SIG-M5 treated with dmso at 0.1 percent for 504 hours (cell line): ENCODE measurements at regions not wholly inside any gene's neighbourhood (a gene's known extent, or its start where the extent isn't known, plus 50 kb on each side); places are given as distances from the start of the nearest gene placed in this dataset.

ENCODE experiments used
- DNase-seq: peaks from one replicate; lab custom pipeline; 2025; ENCODE audit not compliant: unreplicated experiment; lab: John Stamatoyannopoulos, UW

DNA sequence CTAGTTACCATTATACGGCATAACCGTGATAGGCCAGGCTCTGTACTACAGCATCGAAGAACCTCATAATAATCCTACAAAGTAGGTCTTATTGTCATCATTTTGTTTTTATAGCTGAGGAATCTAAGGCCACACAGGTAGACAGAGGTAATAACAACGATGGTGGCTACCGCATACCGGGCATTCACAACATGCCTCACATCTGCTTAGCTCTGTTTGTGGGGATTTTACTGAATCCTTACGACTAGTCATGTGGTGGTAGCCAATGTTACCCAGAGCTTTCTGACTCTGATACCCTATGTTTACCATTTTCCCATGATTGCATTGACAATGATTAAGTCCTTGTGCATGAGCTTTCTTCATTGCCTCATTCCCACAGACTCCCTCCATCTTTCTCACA, 269.4 kb downstream of the TCF7L2 start:
- DNase-seq, result no peak

DNA sequence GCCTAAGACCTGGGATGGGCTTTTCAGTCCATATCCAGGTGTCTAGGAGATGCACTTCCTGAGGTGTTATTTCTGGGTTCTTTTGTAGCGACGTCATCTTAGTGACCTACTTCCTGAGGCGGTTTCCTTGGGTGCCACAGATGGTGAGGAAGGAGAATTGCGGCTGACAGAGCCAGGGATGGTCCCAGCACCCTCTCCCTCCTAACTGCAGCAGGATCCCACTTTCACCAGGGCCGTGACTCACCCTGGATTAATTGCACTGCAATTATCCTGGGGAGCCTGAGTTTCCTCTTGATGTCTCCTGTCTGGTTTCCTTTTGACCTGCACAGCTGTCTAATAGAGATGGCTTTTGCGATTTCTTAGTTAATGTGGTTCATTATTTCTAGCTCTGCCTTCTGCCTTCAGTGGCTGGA, 271.7 kb downstream of the TCF7L2 start:
- no peak for DNase-seq

DNA sequence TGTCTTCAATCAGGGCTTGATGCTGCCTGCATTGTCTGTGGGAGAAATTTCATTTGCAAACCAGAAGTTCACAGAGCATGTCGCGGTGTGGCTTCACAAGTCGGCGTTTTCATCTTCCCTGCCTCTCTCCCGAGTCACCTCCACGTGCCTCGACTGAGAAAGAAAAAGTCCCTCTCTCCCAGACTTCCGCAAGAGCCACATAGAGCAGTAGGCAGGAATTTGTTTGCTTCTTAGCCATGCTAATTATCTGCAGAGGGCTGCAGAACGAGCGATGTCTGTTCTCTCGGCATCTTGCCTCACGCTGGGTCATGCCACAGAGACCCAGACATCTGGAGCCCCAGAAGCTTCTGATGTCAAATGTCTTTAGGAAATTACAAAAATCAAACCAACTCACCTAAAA, 272.2 kb downstream of the TCF7L2 start:
- no peak for DNase-seq

DNA sequence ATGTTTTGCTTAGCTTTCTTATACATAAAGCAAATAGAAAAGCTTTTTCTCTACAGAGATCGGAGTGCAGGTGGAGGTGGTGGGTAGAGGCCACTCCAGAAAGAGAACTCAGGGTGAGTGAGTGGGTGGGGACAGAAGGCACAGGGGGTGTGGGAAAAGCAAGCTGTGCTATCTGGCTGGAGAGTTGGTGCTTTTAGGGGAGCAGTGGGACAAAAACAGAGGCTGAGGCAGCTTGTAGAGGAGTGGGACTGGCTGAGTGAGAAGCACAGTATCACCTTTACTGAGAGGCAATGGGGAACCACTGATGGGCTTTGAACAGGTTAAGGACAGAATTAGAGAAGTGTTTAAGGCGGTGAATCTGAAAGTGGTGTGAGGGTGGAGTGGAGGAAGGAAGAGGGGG, 275.3 kb downstream of the TCF7L2 start:
- no peak for DNase-seq

DNA sequence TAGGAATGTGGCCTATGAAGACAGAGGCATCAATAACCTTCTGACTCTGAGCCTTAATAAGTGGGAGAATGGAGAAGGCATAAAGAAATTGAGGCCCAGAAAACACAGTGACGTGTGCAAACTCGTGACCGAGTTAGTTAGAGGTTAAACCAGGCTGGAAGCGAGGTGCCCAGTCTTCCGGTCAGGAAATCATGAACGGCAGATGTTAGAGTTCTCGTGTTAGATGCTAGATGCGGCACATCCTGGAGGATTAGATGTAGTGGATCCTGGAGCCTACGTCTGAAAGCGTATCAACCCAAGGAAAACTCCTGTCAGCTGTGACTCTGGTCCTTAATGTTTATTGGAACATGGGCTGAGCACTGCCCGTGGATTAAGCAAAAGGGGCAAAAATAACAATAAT, 275.9 kb downstream of the TCF7L2 start:
- DNase-seq, result no peak

DNA sequence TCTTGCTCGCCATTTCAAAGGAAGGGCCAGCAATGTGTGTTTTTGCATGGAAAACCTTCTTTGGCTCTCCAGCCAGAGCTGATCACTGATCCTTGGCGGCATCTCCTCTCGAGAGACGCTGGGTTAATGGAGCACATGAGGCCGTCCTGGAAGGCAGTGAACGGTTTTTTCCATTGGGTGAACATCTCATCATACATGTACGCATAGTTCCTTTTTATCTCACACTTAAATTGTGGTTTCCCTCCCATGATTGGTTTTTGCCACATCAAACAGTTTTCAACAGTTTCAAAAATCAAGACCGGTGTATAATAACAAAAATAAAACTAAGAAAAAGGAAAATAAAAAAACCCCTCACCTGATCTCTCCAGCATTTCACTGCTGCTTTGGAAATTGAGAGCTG, 276.4 kb downstream of the TCF7L2 start:
- DNase-seq, result no peak

DNA sequence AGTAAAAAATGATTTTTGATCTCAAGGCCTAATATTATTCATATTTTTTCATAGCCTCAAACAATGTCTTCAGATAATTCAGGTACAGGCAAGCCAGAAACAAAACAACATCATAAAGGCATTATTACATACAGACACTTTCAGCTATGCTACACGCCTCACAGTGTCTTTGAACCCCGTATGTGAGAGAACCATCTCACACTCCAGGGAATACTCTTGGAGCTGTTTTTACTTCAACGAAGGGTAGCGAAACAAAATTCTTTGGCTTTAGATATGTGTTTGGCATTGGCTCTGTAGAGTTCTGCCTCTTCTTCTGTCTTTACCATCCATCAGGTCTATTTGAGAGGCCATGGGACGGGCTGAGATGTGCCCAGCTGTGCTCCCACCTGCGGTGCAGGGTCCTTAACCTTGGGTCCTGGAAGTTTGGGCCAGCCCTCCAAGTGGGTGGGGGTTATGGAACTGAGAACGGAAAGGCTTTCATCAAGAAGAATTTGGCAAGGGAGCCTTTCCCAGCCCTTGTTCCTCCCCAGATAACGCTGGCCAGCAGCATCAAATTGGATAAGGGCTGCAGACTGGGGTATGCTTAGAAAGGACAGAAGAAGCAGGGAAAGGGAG, 276.9 kb downstream of the TCF7L2 start:
- DNase-seq, result no peak

DNA sequence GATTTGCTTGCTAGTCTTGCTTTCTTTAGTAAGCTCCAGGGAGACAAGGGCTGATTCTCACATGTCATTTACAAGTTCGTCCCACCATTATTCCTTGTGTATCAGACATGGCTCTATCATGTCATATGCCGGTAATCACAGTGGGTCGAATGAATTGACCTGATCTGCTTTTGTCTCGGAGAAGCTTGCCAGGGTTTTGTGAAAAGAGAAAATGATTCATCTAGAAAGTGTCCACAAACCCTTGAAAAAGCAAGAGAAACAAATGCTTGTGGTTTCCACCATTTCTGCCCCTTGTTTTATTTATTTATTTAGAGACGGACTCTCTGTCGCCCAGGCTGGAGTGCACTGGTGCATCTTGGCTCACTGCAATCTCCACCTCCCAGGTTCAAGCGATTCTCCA, 278.5 kb downstream of the TCF7L2 start:
- DNase-seq, result no peak

DNA sequence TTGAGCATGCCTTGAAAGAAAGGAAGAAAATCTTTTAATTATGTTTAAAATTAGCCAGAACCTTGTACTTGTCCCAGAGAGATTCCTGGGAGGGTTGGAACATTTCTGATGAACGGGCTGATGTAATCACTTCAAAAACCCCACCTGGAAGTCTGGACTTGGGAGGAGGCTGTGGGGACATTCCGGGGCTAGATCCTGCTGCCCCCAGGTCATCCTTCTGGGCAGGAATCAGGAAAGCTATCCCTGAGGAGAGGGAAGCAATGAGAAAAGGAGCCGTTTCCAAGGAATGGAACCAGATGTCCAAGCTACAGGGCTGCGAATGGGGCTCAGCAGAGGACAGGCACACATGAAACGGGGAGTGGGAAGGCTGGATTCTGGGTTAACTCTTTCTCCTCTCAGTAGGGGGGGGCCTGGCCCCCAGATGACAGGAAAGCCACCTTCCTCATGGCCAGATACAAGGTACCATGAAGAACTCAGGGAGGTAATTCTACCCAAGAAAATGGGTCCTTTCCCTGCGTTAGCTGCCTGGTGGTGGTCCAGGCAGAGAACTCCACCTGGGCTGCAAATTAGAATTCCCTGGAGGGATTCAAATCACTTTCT, 280.1 kb downstream of the TCF7L2 start:
- no peak for DNase-seq

DNA sequence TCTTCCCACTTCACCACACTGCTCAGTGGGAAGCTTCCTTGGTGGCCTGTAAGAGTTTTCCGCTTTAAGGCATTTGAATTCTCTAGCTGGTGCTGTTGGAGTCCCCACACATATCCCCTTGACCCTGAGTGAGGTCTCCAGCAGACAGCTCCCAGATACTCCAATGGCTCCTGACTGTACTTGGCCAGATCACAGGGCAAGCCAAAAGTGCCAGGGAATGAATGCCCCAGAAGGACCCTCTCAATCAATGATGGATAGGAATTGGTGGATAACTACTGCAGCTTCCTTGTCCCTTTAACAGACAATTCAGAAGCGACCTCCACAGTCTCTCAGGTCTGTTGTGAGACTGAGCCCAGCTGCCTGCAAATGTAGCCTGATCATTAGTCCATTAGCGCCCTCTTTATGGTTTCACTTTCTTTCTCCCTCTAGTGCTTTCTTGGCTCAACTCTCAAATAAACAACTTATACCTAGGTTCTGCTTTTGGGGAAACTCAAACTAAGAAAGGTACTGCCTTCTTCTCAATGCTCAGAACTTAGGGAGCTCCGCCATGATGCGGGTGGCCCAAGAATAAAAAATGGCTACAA, 283.0 kb downstream of the TCF7L2 start:
- DNase-seq, result no peak

DNA sequence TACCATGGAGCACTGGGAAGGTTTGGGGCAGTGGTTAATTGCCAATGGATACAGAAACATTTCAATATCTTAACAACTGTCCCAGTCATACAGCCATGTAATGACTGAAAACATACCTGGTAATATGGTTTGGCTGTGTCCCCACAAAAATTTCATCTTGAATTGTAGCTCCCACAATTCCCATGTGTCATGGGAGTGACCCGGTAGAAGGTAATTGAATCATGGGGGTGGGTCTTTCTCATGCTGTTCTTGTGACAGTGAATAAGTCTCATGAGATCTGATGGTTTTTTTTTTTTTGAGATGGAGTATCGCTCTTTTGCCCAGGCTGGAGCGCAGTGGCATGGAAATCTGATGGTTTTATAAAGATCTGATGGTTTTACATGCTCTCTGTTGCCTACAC, 284.4 kb downstream of the TCF7L2 start:
- no peak for DNase-seq

DNA sequence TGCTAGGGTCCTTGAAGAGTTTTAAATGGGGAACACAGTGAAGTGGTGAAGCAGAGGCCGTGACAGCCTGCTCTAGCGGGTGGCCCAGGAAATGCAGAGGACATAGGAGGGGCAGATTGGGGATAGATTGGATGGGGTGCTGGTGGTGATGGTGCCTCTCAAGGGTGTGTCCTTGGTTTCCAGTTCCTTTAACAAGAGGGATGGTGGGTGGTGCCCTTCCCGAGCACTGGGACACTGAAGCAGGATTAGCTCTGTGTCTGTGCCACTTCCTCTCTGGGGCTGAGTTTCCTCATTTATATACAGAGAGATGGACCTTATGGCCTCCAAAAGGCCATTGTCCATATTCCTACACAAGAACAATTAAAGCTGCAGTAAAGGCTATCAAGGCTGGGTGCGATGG, 285.5 kb downstream of the TCF7L2 start:
- DNase-seq, result no peak

DNA sequence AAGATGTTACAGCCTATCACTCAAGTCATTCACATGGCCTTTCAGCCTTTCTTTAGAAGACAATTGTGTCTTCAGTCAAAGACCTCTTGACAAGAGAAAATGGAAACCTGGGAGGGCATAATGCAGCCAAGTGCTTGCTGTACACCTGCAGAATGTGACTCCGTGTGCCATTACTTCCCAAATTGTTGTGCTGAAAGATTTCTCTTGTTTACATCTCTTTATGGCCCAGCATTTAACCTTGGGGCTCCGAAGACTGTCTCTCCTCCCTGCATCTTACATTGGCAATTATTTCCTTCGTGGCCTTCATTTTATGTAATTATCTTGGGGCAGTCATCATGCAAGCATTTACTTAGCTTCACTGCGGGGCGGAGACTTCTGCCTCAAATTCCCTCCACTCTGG, 287.0 kb downstream of the TCF7L2 start:
- DNase-seq, result no peak

DNA sequence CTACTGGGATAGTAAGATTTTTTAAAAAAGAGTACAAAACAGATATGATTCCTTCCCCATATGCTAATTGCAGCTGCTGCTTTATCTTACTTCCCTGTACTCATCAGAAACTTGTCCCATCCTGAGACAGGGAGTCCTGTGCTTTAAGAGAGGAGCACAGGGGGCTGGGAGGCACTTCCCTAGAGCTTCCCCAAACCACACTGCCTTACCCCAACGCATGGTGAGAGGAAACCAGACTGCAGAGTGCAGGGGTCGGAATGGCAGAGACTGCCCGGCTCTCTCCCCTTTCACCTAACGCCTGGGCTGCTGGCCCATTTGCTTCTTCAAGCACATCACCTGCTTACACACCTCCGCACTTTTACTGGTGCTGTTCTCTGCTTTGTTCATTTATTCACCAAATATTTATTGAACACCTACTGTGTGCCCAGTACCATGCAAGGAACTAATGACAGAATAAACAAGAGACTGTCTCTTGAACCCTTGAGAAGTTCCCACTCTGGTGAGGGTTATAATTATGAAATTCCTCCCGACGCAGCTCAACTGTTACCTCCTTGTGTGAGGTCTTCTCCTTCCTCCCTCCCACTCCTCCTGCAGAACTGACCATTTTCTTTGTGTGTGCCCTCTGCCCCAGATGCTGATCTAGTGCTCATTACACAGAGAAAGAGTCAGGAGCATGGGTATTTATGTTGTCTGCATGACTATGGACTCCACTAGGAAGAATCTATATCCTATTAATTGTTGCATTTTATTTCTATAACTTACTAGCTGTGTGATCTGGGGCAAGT, 289.7 kb downstream of the TCF7L2 start:
- DNase-seq, result no peak

DNA sequence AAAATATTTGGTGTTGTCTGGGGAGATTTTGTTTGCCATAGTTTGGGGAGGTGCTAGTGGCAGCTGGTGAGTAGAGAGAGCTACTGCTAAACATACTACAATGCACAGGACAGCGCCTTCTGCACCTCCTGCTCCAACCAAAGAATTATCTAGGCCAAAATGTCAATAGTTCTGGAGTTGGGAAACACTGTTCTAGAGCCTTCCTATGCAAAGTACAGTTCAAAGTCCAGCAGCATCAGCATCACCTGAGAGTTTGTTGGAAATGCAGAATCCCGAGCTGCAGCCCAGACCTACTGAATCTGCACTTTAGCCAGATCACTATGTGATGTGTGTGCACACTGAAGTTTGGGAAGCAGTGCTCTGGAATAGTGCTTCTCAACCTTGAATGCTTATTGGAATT, 290.7 kb downstream of the TCF7L2 start:
- DNase-seq, result no peak

DNA sequence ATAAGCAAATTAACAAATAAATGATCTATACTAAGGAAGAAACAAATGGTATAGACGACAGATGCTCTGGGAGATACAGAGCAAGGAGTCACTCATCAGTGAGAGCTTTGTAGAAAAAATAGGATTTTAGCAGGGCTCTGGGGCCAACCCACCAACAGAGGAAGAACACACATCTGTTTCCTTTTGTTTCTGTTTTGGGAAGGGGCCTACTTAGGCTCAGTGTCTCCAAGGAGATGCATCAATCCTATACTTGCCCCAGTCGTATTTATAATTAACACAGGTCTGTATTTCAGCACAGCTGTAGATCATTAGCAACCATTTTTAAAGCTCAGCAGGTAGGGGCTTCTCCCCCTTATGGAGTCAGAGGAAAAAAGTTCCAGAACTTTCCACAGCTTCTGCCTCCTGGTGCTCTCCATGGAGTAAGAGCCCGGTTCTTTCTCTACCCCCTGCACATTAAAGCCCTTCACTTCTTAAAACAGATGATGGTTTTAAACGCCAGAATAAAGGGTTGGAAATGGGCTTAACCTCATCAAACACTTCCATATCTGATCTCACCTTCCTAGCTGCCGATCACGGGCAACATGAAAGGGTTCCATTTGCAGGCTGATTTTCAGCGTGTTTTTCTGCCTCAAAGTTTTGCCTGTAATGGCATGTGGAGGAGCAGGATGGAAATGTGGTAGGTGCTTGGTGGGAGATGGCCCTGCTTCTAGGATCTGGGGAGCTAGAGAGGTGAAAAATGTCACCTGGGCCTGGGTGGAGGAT, 291.7 kb downstream of the TCF7L2 start:
- no peak for DNase-seq

DNA sequence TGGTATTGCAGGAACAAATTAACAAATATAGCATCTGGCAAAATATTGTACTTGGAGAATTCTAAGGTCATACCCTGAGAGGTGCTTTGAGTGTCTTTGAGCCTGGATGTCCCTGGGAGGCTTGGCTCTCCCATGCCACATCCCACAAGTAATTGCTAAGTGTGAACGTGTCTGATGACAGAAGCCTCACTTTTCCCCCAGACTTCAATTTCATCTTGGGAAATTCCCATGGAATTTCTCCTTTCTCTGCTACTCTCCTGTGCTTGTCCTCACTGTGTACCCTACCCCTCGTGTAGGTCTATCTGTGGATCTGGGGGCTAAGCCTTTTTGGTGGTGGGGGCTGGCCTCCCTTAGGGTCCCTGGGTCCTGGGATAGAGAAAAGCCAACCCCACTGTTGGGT, 293.3 kb downstream of the TCF7L2 start:
- DNase-seq, result no peak

DNA sequence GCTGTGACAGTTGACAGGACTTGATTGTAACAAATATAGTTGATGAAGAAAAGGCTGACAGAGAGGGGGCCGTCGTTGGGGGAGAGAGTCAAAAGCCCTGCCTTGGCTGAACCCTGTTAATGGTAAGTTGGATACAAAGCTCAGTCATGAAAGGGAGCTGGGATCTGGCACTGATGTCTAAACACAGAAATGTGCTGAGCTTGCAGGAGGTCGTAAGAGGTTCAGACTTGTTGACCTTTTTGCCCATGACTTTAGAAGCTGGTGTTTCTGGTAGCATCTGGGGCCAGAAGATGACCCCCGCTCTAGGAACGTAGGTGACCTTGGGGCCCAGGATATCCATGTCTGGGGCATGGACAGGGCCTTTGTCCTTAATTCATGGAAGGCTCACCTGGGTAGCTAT, 294.7 kb downstream of the TCF7L2 start:
- no peak for DNase-seq

DNA sequence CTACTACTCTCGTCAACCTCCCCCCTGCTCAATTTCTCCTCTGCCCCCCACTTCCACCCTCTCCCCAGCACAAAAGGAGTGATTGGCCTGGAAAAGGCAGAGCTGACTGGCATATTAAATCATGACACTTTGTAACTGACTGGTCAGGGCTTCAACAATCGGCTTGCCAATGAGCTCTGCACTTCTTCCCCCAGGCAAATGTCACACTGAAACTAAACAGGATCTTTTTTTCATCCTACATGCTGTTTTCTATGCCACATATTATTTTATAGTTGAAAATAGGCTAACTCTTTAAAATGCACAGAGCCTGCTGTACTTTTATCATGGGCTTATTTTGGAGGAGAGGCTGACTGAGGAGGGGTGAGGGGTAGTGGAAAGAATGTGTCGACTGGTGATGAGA, 295.2 kb downstream of the TCF7L2 start:
- DNase-seq, result no peak

DNA sequence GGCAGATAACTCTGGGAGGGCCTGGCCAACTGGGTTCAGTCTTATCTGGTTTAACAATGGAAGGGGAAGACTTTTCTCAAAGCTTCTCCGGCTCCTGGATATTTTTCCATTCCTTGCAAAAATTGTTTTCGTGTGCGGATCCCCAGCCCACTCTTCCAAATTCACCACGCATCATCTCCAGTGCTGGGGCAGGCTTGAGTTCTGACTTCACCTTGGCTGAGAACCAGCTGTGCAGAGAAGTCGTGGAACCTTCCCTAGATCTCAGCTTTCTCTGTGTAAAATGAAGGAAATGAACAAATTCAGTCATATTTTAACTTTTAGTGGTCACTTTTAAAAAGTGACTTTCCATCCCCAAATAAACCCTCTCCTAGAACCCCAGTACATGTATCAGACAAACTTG, 297.0 kb downstream of the TCF7L2 start:
- DNase-seq, result no peak
